HCT116 (cell line): ENCODE measurements at regions not wholly inside any gene's neighbourhood (a gene's known extent, or its start where the extent isn't known, plus 50 kb on each side); places are given as distances from the start of the nearest gene placed in this dataset.

ENCODE experiments used
- ATAC-seq: fragments of 200-7000 bp; cut with Tn5 transposase; 2 replicates; pipeline ENCODE4 v1.9.1; 2020; ENCODE audit warnings: mild to moderate bottlenecking, moderate library complexity
- BruUV-seq: library from RNA; stranded (reverse); fragments of 400-500 nt; replicated peaks from 2 replicates; lab custom pipeline; 2021; lab: Mats Ljungman, UMichigan
- CTCF ChIA-PET: fragments of 300-600 bp; sonication (Branson Sonifier 250); formaldehyde crosslinking; loops from one replicate; lab custom pipeline; 2021; ENCODE audit warnings: antibody characterized with exemption; lab: Charles Lee
- POLR2A ChIA-PET: fragments of 300-600, 350-600 bp; sonication (Branson Sonifier 250); formaldehyde crosslinking; loops from one replicate; lab custom pipeline; 2021; ENCODE audit warnings: antibody characterized with exemption; lab: Charles Lee
- RAD21 ChIA-PET, 2 experiments: fragments of 300-600 bp; sonication (Branson Sonifier 250); formaldehyde crosslinking; loops; one replicate each; lab custom pipeline; 2023; ENCODE audit warnings: low total read pairs in 2 of 2; ENCODE audit not compliant: uncharacterized antibody in 2 of 2, unreplicated experiment in 2 of 2, low non-redundant PET in 1 of 2; lab: Charles Lee
- DNase-seq: peaks from one replicate; pipeline ENCODE4 v3.0.0-alpha.2; 2010; ENCODE audit warnings: low read depth, low spot score
- H2AFZ ChIP-seq: fragments of 200-600 bp; shearing (Covaris generic), sonication (generic); 2 replicates; pipeline ENCODE4 v1.6.1; 2017; ENCODE audit warnings: low read depth, mixed run types, mixed read lengths, antibody characterized with exemption, low read length; ENCODE audit not compliant: poor library complexity, severe bottlenecking
- H3K27ac ChIP-seq: 2 replicates; pipeline ENCODE4 v1.5.1; 2012; ENCODE audit warnings: low read depth, low read length
- H3K27me3 ChIP-seq: fragments of 200-600 bp; sonication (generic); 2 replicates; pipeline ENCODE4 v1.6.1; 2016; ENCODE audit warnings: mixed run types, low read length, mixed read lengths; ENCODE audit not compliant: insufficient read depth
- H3K36me3 ChIP-seq, 2 experiments: fragments of 200-500 bp in 1 of 2; fragments of 200-600 bp in 1 of 2; sonication (Bioruptor generic) in 1 of 2; sonication (generic) in 1 of 2; 2 replicates each; pipeline versions ENCODE4 v1.5.1 to v1.6.1; 2014 to 2016; ENCODE audit warnings: low read length in 2 of 2, inconsistent platforms in 1 of 2, mixed read lengths in 1 of 2, mixed run types in 1 of 2; ENCODE audit not compliant: insufficient read depth in 2 of 2, control insufficient read depth in 1 of 2
- H3K4me1 ChIP-seq, 2 experiments: fragments of 200-600 bp in 1 of 2; sonication (generic) in 1 of 2; 2 replicates each; pipeline versions ENCODE4 v1.5.1 to v1.6.1; 2012 to 2017; ENCODE audit warnings: low read length in 2 of 2, inconsistent platforms in 1 of 2, mild to moderate bottlenecking in 1 of 2, mixed read lengths in 1 of 2, mixed run types in 1 of 2, moderate library complexity in 1 of 2; ENCODE audit not compliant: insufficient read depth in 2 of 2, control insufficient read depth in 1 of 2
- H3K4me2 ChIP-seq: fragments of 200-600 bp; sonication (generic); 2 replicates; pipeline ENCODE4 v1.6.1; 2017; ENCODE audit warnings: mixed run types, low read length, mixed read lengths
- H3K4me3 ChIP-seq, 2 experiments: fragments of 200-600 bp in 1 of 2; sonication (generic) in 1 of 2; replicated peaks in 1 of 2; 2 replicates each; pipeline ENCODE4 v1.5.1; 2011 to 2016; ENCODE audit warnings: low read length in 2 of 2, control low read depth in 1 of 2, low read depth in 1 of 2, mild to moderate bottlenecking in 1 of 2, mixed read lengths in 1 of 2, mixed run types in 1 of 2
- H3K79me2 ChIP-seq: fragments of 200-600 bp; sonication (generic); 2 replicates; pipeline ENCODE4 v1.6.1; 2017; ENCODE audit warnings: mild to moderate bottlenecking, mixed run types, low read length, moderate library complexity, mixed read lengths; ENCODE audit not compliant: insufficient read depth
- H3K9ac ChIP-seq: fragments of 200-600 bp; sonication (generic); 2 replicates; pipeline ENCODE4 v1.6.1; 2016; ENCODE audit warnings: low read length, mixed read lengths
- H3K9me2 ChIP-seq: fragments of 200-600 bp; sonication (generic), shearing (Covaris generic); 2 replicates; pipeline ENCODE4 v1.6.1; 2017; ENCODE audit warnings: mixed run types, mild to moderate bottlenecking, moderate library complexity; ENCODE audit not compliant: insufficient read depth
- H3K9me3 ChIP-seq, 2 experiments: fragments of 200-500 bp in 1 of 2; fragments of 200-600 bp in 1 of 2; sonication (Bioruptor generic) in 1 of 2; sonication (generic) in 1 of 2; 2 replicates each; pipeline ENCODE4 v1.6.1; 2014 to 2017; ENCODE audit warnings: low read length in 2 of 2, mixed read lengths in 2 of 2, inconsistent platforms in 1 of 2, low read depth in 1 of 2, mild to moderate bottlenecking in 1 of 2, mixed run types in 1 of 2, moderate library complexity in 1 of 2; ENCODE audit not compliant: control insufficient read depth in 1 of 2, insufficient read depth in 1 of 2
- H4K20me1 ChIP-seq: fragments of 200-600 bp; sonication (generic), shearing (Covaris generic); 2 replicates; pipeline ENCODE4 v1.6.1; 2017; ENCODE audit warnings: mixed run types, mild to moderate bottlenecking, moderate library complexity; ENCODE audit not compliant: insufficient read depth
- CBX3 ChIP-seq: IDR thresholded peaks from 2 replicates; pipeline ENCODE4 v1.6.1; 2012; ENCODE audit warnings: low read depth
- CEBPB ChIP-seq: IDR thresholded peaks from 2 replicates; pipeline ENCODE4 v1.6.1; 2012; ENCODE audit warnings: low read depth
- EGR1 ChIP-seq: IDR thresholded peaks from 2 replicates; pipeline ENCODE4 v1.6.1; 2012; ENCODE audit warnings: low read depth
- ELF1 ChIP-seq: IDR thresholded peaks from 2 replicates; pipeline ENCODE4 v1.6.1; 2012; ENCODE audit warnings: low read depth, borderline replicate concordance
- EZH2phosphoT487 ChIP-seq: fragments of 200-600 bp; IDR thresholded peaks from 2 replicates; pipeline ENCODE4 v1.6.1; 2018; ENCODE audit warnings: antibody characterized with exemption, borderline replicate concordance
- FOSL1 ChIP-seq: IDR thresholded peaks from 2 replicates; pipeline ENCODE4 v1.6.1; 2012; ENCODE audit warnings: low read depth
- JUND ChIP-seq: IDR thresholded peaks from 2 replicates; pipeline ENCODE4 v1.6.1; 2012
- SIN3A ChIP-seq: IDR thresholded peaks from 2 replicates; pipeline ENCODE4 v1.6.1; 2012; ENCODE audit warnings: low read depth
- intact Hi-C: fragments of 100-400 bp; cut with micrococcal nuclease; formaldehyde crosslinking; loops from 2 replicates; pipeline ENCODE4 v1.10.0; 2022
- TF ChIP-seq, protein P1 (sequence below): IDR thresholded peaks from 2 replicates; pipeline ENCODE4 v1.6.1; 2012
- TF ChIP-seq, protein P2 (sequence below): IDR thresholded peaks from 2 replicates; pipeline ENCODE4 v1.6.1; 2012; ENCODE audit warnings: low read depth
- TF ChIP-seq, protein P3 (sequence below), 3 experiments: fragments of 200-600 bp in 1 of 3; sonication (generic) in 1 of 3; IDR thresholded peaks in 2 of 3; conservative IDR thresholded peaks in 1 of 3; 2 replicates each; pipeline ENCODE4 v1.5.1; 2012 to 2017; ENCODE audit warnings: low read depth in 2 of 3, low read length in 2 of 3, antibody characterized with exemption in 1 of 3, borderline replicate concordance in 1 of 3, control low read depth in 1 of 3, mild to moderate bottlenecking in 1 of 3, mixed read lengths in 1 of 3, mixed run types in 1 of 3, moderate library complexity in 1 of 3; ENCODE audit not compliant: insufficient read depth in 1 of 3
- TF ChIP-seq, protein P4 (sequence below): IDR thresholded peaks from 2 replicates; pipeline ENCODE4 v1.6.1; 2011; ENCODE audit warnings: mild to moderate bottlenecking, low read length, moderate library complexity; ENCODE audit not compliant: insufficient replicate concordance; ENCODE audit errors: extremely low read depth

DNA sequence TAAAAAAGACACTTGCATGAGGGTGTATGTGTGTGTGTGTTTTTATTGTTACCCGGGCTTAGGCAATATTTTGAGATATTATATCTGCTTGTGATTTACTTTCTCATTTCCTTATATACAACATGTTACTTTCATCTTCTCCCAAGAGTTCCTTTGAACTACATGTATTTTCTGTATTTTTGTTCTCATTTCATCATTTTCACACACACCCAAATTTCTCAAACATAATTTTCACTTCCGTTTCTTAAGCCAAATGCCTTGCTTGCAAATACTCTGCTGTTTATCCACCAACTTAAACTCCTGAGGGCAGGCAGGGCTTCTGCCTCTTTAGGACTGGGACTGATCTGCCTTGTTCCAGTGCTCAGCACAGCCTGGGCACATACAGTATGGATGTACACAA lies 69.3 kb upstream of the FYN start:
- ATAC-seq (no peak), DNase-seq (no peak)
- H3K9me2 ChIP-seq, result no peaks in the 10 kb centered on the region
- no peaks in the 10 kb centered on the region for H3K9me3 ChIP-seq
- no peaks in the 10 kb centered on the region for H3K36me3 ChIP-seq
- no peak overlapping the region for H3K27ac ChIP-seq
- H3K4me1 ChIP-seq, result peaks cover 5 to 6% of the 10 kb centered on the region in 2 experiments; a peak in 2 of 4 replicates
- H4K20me1 ChIP-seq, result no peaks in the 10 kb centered on the region
- H3K9ac ChIP-seq, result no peak overlapping the region
- ChIA-PET POLR2A (no interaction called here), RAD21 (no interaction called here), CTCF (no interaction called here)
- intact Hi-C loops, result no loop called here
- no peak overlapping the region for H3K4me3 ChIP-seq
- H2AFZ ChIP-seq, result no peak overlapping the region
- TF ChIP-seq EZH2phosphoT487, result no peak
- TF ChIP-seq CEBPB, result no peak
- TF ChIP-seq SIN3A, result no peak
- TF ChIP-seq, protein P1, sequence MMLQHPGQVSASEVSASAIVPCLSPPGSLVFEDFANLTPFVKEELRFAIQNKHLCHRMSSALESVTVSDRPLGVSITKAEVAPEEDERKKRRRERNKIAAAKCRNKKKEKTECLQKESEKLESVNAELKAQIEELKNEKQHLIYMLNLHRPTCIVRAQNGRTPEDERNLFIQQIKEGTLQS, result no peak
- no peak for TF ChIP-seq ELF1
- TF ChIP-seq, protein P2, sequence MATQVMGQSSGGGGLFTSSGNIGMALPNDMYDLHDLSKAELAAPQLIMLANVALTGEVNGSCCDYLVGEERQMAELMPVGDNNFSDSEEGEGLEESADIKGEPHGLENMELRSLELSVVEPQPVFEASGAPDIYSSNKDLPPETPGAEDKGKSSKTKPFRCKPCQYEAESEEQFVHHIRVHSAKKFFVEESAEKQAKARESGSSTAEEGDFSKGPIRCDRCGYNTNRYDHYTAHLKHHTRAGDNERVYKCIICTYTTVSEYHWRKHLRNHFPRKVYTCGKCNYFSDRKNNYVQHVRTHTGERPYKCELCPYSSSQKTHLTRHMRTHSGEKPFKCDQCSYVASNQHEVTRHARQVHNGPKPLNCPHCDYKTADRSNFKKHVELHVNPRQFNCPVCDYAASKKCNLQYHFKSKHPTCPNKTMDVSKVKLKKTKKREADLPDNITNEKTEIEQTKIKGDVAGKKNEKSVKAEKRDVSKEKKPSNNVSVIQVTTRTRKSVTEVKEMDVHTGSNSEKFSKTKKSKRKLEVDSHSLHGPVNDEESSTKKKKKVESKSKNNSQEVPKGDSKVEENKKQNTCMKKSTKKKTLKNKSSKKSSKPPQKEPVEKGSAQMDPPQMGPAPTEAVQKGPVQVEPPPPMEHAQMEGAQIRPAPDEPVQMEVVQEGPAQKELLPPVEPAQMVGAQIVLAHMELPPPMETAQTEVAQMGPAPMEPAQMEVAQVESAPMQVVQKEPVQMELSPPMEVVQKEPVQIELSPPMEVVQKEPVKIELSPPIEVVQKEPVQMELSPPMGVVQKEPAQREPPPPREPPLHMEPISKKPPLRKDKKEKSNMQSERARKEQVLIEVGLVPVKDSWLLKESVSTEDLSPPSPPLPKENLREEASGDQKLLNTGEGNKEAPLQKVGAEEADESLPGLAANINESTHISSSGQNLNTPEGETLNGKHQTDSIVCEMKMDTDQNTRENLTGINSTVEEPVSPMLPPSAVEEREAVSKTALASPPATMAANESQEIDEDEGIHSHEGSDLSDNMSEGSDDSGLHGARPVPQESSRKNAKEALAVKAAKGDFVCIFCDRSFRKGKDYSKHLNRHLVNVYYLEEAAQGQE, result no peak
- TF ChIP-seq, protein P3, sequence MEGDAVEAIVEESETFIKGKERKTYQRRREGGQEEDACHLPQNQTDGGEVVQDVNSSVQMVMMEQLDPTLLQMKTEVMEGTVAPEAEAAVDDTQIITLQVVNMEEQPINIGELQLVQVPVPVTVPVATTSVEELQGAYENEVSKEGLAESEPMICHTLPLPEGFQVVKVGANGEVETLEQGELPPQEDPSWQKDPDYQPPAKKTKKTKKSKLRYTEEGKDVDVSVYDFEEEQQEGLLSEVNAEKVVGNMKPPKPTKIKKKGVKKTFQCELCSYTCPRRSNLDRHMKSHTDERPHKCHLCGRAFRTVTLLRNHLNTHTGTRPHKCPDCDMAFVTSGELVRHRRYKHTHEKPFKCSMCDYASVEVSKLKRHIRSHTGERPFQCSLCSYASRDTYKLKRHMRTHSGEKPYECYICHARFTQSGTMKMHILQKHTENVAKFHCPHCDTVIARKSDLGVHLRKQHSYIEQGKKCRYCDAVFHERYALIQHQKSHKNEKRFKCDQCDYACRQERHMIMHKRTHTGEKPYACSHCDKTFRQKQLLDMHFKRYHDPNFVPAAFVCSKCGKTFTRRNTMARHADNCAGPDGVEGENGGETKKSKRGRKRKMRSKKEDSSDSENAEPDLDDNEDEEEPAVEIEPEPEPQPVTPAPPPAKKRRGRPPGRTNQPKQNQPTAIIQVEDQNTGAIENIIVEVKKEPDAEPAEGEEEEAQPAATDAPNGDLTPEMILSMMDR (IDR thresholded peaks at IDR 0.05 in 2 of 3, conservative IDR thresholded peaks at IDR 0.05 in 1 of 3; ENCODE audit: borderline replicate concordance in 1 of 3, insufficient read depth in 1 of 3, low read depth in 2 of 3, low read length in 2 of 3), result no peak
- TF ChIP-seq FOSL1, result no peak
- no peak for TF ChIP-seq JUND
- TF ChIP-seq, protein P4, sequence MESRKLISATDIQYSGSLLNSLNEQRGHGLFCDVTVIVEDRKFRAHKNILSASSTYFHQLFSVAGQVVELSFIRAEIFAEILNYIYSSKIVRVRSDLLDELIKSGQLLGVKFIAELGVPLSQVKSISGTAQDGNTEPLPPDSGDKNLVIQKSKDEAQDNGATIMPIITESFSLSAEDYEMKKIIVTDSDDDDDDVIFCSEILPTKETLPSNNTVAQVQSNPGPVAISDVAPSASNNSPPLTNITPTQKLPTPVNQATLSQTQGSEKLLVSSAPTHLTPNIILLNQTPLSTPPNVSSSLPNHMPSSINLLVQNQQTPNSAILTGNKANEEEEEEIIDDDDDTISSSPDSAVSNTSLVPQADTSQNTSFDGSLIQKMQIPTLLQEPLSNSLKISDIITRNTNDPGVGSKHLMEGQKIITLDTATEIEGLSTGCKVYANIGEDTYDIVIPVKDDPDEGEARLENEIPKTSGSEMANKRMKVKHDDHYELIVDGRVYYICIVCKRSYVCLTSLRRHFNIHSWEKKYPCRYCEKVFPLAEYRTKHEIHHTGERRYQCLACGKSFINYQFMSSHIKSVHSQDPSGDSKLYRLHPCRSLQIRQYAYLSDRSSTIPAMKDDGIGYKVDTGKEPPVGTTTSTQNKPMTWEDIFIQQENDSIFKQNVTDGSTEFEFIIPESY, result no peak
- no peak for TF ChIP-seq CBX3
- no peak for TF ChIP-seq EGR1
- no TSS peak for BruUV-seq
- no peak overlapping the region for H3K4me2 ChIP-seq
- no peaks in the 10 kb centered on the region for H3K27me3 ChIP-seq
- H3K79me2 ChIP-seq, result no peaks in the 10 kb centered on the region
